ENCODE measurements at regions not wholly inside any gene's neighbourhood (a gene's known extent, or its start where the extent isn't known, plus 50 kb on each side); places are given as distances from the start of the nearest gene placed in this dataset.
A peak's percentile ranks its signal among the peaks of the same experiment; 100 is the strongest.

GRCh38 chr5:28779161-28779754 lies 1740.9 kb upstream of the CDH9 start:
- DNase-seq, result peak; percentile 7

- DNase-seq, result no peak
Measured at GRCh38 chr5:28770307-28770706, 1731.9 kb upstream of the CDH9 start.

- DNase-seq, result peak; percentile 42
Measured at GRCh38 chr5:28766565-28767158, 1728.3 kb upstream of the CDH9 start.

GRCh38 chr5:28751396-28751795 lies 1713.0 kb upstream of the CDH9 start:
- peak; percentile 28 for DNase-seq

GRCh38 chr5:28750251-28750650 lies 1711.9 kb upstream of the CDH9 start:
- DNase-seq, result no peak

GRCh38 chr5:28748446-28748845 lies 1710.1 kb upstream of the CDH9 start:
- DNase-seq, result no peak

- peak; percentile 23 for DNase-seq
Measured at GRCh38 chr5:28743716-28744110, 1705.3 kb upstream of the CDH9 start.

GRCh38 chr5:28743025-28743715 lies 1704.8 kb upstream of the CDH9 start:
- DNase-seq, result no peak

- DNase-seq, result no peak
Measured at GRCh38 chr5:28737682-28738081, 1699.3 kb upstream of the CDH9 start.

- DNase-seq, result no peak
Measured at GRCh38 chr5:28737222-28737621, 1698.8 kb upstream of the CDH9 start.

GRCh38 chr5:28734396-28734795 lies 1696.0 kb upstream of the CDH9 start:
- no peak for DNase-seq

GRCh38 chr5:28729067-28729466 lies 1690.7 kb upstream of the CDH9 start:
- DNase-seq, result no peak

GRCh38 chr5:28726815-28727214 lies 1688.4 kb upstream of the CDH9 start:
- no peak for DNase-seq

- DNase-seq, result no peak
Measured at GRCh38 chr5:28725001-28725400, 1686.6 kb upstream of the CDH9 start.

GRCh38 chr5:28714907-28715698 lies 1676.7 kb upstream of the CDH9 start:
- no peak for DNase-seq

- DNase-seq, result no peak
Measured at GRCh38 chr5:28710360-28710759, 1672.0 kb upstream of the CDH9 start.

- no peak for DNase-seq
Measured at GRCh38 chr5:28708472-28708871, 1670.1 kb upstream of the CDH9 start.

GRCh38 chr5:28707706-28708105 lies 1669.3 kb upstream of the CDH9 start:
- no peak for DNase-seq

GRCh38 chr5:28703651-28704260 lies 1665.4 kb upstream of the CDH9 start:
- DNase-seq, result no peak

GRCh38 chr5:28691526-28691925 lies 1653.1 kb upstream of the CDH9 start:
- no peak for DNase-seq

- DNase-seq, result no peak
Measured at GRCh38 chr5:28685794-28686193, 1647.4 kb upstream of the CDH9 start.

- DNase-seq, result no peak
Measured at GRCh38 chr5:28678899-28679298, 1640.5 kb upstream of the CDH9 start.
